ENCODE measurements at regions not wholly inside any gene's neighbourhood (a gene's known extent, or its start where the extent isn't known, plus 50 kb on each side); places are given as distances from the start of the nearest gene placed in this dataset.

GRCh38 chr7:32155712-32156111 lies 85.5 kb upstream of the PDE1C start:
- Mint-ChIP-seq H3K4me3 (no peak overlapping the region), H3K27ac (no peak overlapping the region), H3K36me3 (ENCODE audit: low read depth) (no peaks in the 10 kb centered on the region), H3K4me1 (ENCODE audit: low read depth) (no peaks in the 10 kb centered on the region), H3K9me3 (no peaks in the 10 kb centered on the region), H3K27me3 (ENCODE audit: low read depth) (no peaks in the 10 kb centered on the region)

GRCh38 chr7:32154797-32155196 lies 84.6 kb upstream of the PDE1C start:
- no peaks in the 10 kb centered on the region for H3K4me1 Mint-ChIP-seq (ENCODE audit: low read depth)
- no peaks in the 10 kb centered on the region for H3K9me3 Mint-ChIP-seq
- H3K27ac Mint-ChIP-seq = no peak overlapping the region
- H3K27me3 Mint-ChIP-seq (ENCODE audit: low read depth) = no peaks in the 10 kb centered on the region
- H3K36me3 Mint-ChIP-seq (ENCODE audit: low read depth) = no peaks in the 10 kb centered on the region
- H3K4me3 Mint-ChIP-seq = no peak overlapping the region

DNA sequence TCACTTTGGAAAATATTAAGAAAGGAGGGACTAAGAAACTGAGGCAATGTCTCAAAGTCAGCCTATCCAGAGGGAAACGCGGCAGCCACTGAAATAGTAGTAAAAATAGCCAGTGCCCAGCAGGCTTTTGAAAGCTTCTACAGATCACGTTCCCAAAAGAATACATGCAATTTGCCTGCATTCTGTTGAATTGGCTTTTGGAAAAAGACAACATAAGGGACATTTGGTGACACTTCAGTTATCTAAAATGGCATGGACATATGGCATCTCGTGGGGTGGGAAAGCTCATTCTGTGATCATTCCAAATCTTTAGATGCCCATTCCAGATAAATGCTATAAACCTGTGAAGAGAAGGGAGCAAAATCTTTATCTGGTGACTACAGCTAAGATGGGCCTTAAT lies 82.8 kb upstream of the PDE1C start:
- Mint-ChIP-seq H3K4me3 (no peak overlapping the region), H3K4me1 (ENCODE audit: low read depth) (no peaks in the 10 kb centered on the region), H3K27me3 (ENCODE audit: low read depth) (no peaks in the 10 kb centered on the region), H3K36me3 (ENCODE audit: low read depth) (no peaks in the 10 kb centered on the region), H3K27ac (no peak overlapping the region), H3K9me3 (no peaks in the 10 kb centered on the region)

- Mint-ChIP-seq H3K27me3 (ENCODE audit: low read depth) (no peaks in the 10 kb centered on the region), H3K27ac (no peak overlapping the region), H3K9me3 (no peaks in the 10 kb centered on the region), H3K4me1 (ENCODE audit: low read depth) (no peaks in the 10 kb centered on the region), H3K4me3 (no peak overlapping the region), H3K36me3 (ENCODE audit: low read depth) (no peaks in the 10 kb centered on the region)
Measured at GRCh38 chr7:32152576-32152975, 82.4 kb upstream of the PDE1C start.

GRCh38 chr7:32150589-32150988 lies 80.4 kb upstream of the PDE1C start:
- H3K27ac Mint-ChIP-seq = no peak overlapping the region
- H3K4me3 Mint-ChIP-seq = no peak overlapping the region
- no peaks in the 10 kb centered on the region for H3K36me3 Mint-ChIP-seq (ENCODE audit: low read depth)
- no peaks in the 10 kb centered on the region for H3K9me3 Mint-ChIP-seq
- no peaks in the 10 kb centered on the region for H3K4me1 Mint-ChIP-seq (ENCODE audit: low read depth)
- H3K27me3 Mint-ChIP-seq (ENCODE audit: low read depth) = no peaks in the 10 kb centered on the region

DNA sequence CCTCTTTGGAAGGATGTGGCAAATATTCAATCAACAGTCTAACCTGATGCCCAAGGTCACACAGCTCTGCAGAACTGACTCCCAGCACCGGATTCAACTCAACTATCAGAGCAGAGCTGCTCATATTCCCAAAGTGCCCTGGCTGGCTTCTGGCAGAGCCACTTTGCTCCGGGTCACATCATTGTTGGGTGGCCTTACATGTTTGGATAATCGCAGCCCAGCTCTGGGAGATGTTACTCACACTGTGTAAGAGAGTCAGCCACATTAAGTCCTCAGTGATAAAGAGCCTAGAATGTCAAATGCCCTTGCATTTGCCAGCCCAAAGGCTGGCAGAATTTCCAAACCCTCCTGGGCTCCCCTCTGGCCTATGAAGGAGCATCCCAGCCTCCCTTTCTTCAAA lies 79.8 kb upstream of the PDE1C start:
- Mint-ChIP-seq H3K4me1 (ENCODE audit: low read depth) (no peaks in the 10 kb centered on the region), H3K36me3 (ENCODE audit: low read depth) (no peaks in the 10 kb centered on the region), H3K9me3 (no peaks in the 10 kb centered on the region), H3K4me3 (no peak overlapping the region), H3K27ac (no peak overlapping the region), H3K27me3 (ENCODE audit: low read depth) (no peaks in the 10 kb centered on the region)

DNA sequence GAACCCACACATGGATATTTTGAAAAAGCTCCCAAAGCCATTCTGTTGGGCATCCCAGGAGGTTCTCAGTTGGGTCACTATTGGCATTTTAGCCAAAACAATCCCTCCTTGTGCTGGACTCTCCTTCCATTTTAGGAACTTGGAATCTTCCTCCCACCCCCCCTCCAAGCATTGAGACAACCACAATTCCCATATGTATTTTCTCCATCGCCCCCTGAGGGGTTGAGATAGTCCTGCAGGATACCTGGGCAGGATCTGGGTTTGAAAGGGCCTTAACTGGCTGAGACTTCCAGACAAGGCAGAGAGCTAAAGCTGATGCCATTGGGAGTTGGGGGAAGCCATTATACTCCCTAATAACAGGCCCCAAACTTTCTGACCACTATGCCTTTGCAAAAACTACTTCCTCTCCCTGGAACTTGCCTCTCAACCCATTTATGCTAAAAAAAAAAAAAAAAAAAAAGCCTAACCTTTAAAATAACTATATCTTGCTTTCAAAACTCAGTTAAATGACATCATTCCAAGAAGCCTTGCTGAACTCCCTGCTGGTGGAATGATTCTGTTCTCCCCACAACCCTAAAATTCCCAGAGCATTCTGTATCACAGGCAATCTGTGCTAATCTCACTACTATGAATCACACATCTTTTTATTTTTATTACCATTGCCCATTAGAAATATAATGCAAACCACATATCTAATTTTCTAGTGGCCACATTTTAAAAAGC lies 77.5 kb upstream of the PDE1C start:
- no peaks in the 10 kb centered on the region for H3K9me3 Mint-ChIP-seq
- H3K27ac Mint-ChIP-seq = no peak overlapping the region
- H3K4me1 Mint-ChIP-seq (ENCODE audit: low read depth) = no peaks in the 10 kb centered on the region
- H3K4me3 Mint-ChIP-seq = no peak overlapping the region
- no peaks in the 10 kb centered on the region for H3K36me3 Mint-ChIP-seq (ENCODE audit: low read depth)
- no peaks in the 10 kb centered on the region for H3K27me3 Mint-ChIP-seq (ENCODE audit: low read depth)

- Mint-ChIP-seq H3K4me3 (no peak overlapping the region), H3K27me3 (ENCODE audit: low read depth) (no peaks in the 10 kb centered on the region), H3K27ac (no peak overlapping the region), H3K4me1 (ENCODE audit: low read depth) (no peaks in the 10 kb centered on the region), H3K9me3 (no peaks in the 10 kb centered on the region), H3K36me3 (ENCODE audit: low read depth) (no peaks in the 10 kb centered on the region)
Measured at GRCh38 chr7:32145911-32146310, 75.7 kb upstream of the PDE1C start.

DNA sequence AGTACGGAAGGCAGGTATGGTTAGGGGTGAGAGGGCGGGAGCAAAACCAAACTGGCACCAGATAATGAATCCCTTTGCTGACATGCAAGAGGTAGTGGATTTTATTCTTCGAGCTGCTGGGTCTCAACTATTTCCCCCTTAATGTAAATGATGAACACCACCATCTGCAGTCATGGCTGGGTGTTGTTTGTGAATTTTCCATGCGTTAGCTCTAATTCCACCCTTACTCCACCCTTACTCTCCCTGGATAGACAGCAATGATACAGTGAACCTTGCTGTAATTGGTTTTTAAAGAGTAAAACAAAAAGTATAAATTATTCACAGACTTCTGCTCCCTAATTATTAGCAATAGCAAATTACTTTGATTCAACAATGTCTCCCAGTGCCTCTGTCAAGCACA lies 74.5 kb upstream of the PDE1C start:
- Mint-ChIP-seq H3K4me1 (ENCODE audit: low read depth) (no peaks in the 10 kb centered on the region), H3K27ac (no peak overlapping the region), H3K4me3 (no peak overlapping the region), H3K36me3 (ENCODE audit: low read depth) (no peaks in the 10 kb centered on the region), H3K9me3 (no peaks in the 10 kb centered on the region), H3K27me3 (ENCODE audit: low read depth) (no peaks in the 10 kb centered on the region)

DNA sequence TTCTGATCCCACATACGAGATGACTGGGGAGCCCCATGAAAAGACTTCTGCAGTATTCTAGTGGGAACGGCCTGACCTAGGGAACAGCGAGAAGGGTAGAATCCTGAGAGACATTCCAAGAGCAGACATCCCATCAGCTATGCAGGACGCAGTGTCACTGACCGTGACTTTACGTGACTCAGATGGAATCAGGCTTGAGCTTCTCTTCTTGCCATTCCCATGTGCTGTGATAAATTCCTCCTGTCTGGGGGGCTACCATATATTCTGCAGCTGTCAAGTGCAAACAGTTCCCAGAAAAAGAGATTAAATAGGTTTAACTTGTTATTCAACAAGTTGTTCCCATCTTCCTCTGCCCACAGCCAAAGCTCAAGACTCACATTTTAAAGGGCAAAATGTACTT lies 73.1 kb upstream of the PDE1C start:
- no peak overlapping the region for H3K4me3 Mint-ChIP-seq
- H3K27me3 Mint-ChIP-seq (ENCODE audit: low read depth) = no peaks in the 10 kb centered on the region
- H3K4me1 Mint-ChIP-seq (ENCODE audit: low read depth) = no peaks in the 10 kb centered on the region
- H3K9me3 Mint-ChIP-seq = no peaks in the 10 kb centered on the region
- no peak overlapping the region for H3K27ac Mint-ChIP-seq
- H3K36me3 Mint-ChIP-seq (ENCODE audit: low read depth) = no peaks in the 10 kb centered on the region

DNA sequence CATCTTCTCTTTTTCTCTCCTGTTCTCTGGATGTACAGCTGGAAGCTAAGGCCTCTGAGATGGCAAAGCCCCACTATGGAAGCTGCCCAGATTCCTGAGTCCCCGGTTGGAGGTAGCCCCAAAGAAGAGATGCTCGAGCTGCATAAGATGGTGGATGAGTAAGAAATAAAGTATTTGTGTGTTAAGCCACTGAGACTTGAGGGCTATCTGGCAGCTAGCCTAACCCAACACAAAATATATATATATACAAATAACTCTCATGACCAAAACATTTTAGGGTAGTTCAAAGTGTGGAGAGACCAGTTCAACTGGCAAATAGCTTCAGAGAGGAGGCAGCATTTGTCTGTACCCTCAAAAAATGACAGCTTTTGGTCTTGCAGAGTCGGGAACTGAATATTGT lies 72.4 kb upstream of the PDE1C start:
- Mint-ChIP-seq H3K27ac (no peak overlapping the region), H3K4me3 (no peak overlapping the region), H3K9me3 (no peaks in the 10 kb centered on the region), H3K36me3 (ENCODE audit: low read depth) (no peaks in the 10 kb centered on the region), H3K27me3 (ENCODE audit: low read depth) (no peaks in the 10 kb centered on the region), H3K4me1 (ENCODE audit: low read depth) (no peaks in the 10 kb centered on the region)

GRCh38 chr7:32140210-32140939 lies 70.2 kb upstream of the PDE1C start:
- no peak overlapping the region for H3K4me3 Mint-ChIP-seq
- no peak overlapping the region for H3K27ac Mint-ChIP-seq
- no peaks in the 10 kb centered on the region for H3K27me3 Mint-ChIP-seq (ENCODE audit: low read depth)
- H3K4me1 Mint-ChIP-seq (ENCODE audit: low read depth) = no peaks in the 10 kb centered on the region
- no peaks in the 10 kb centered on the region for H3K36me3 Mint-ChIP-seq (ENCODE audit: low read depth)
- H3K9me3 Mint-ChIP-seq = no peaks in the 10 kb centered on the region

- H3K36me3 Mint-ChIP-seq (ENCODE audit: low read depth) = no peaks in the 10 kb centered on the region
- H3K9me3 Mint-ChIP-seq = peaks cover under 1% of the 10 kb centered on the region
- no peak overlapping the region for H3K4me3 Mint-ChIP-seq
- H3K4me1 Mint-ChIP-seq (ENCODE audit: low read depth) = no peaks in the 10 kb centered on the region
- no peak overlapping the region for H3K27ac Mint-ChIP-seq
- H3K27me3 Mint-ChIP-seq (ENCODE audit: low read depth) = no peaks in the 10 kb centered on the region
Measured at GRCh38 chr7:32137059-32137458, 66.9 kb upstream of the PDE1C start.

- H3K4me3 Mint-ChIP-seq = no peak overlapping the region
- H3K27me3 Mint-ChIP-seq (ENCODE audit: low read depth) = no peaks in the 10 kb centered on the region
- H3K9me3 Mint-ChIP-seq = peaks cover 6% of the 10 kb centered on the region
- no peak overlapping the region for H3K27ac Mint-ChIP-seq
- H3K36me3 Mint-ChIP-seq (ENCODE audit: low read depth) = no peaks in the 10 kb centered on the region
- no peaks in the 10 kb centered on the region for H3K4me1 Mint-ChIP-seq (ENCODE audit: low read depth)
Measured at GRCh38 chr7:32131091-32131490, 60.9 kb upstream of the PDE1C start.

DNA sequence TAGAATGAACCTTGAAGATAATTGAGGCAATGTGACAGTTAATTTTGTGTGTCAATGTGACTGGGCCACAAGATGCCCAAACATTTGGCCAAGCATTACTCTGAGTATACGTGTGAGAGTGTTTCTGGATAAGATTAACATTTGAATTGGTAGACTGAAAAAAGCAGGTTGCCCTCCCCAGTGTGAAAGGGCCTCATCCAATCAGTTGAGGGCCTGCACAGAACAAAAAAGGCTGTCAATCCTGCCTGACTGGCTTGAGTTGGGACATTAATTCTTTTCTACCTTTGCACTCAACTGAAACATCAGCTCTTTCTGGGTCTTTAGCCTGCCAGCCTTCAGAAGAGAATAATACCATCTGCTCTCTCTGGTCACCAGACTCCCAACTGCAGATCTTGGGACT lies 56.6 kb upstream of the PDE1C start:
- no peak overlapping the region for H3K27ac Mint-ChIP-seq
- H3K27me3 Mint-ChIP-seq (ENCODE audit: low read depth) = no peaks in the 10 kb centered on the region
- H3K36me3 Mint-ChIP-seq (ENCODE audit: low read depth) = no peaks in the 10 kb centered on the region
- no peaks in the 10 kb centered on the region for H3K4me1 Mint-ChIP-seq (ENCODE audit: low read depth)
- peaks cover 22% of the 10 kb centered on the region for H3K9me3 Mint-ChIP-seq
- no peak overlapping the region for H3K4me3 Mint-ChIP-seq
